Renal pelvis (tissue), 1 donor: ENCODE measurements at regions not wholly inside any gene's neighbourhood (a gene's known extent, or its start where the extent isn't known, plus 50 kb on each side); places are given as distances from the start of the nearest gene placed in this dataset.

ENCODE experiments used
- DNase-seq: peaks from one replicate; pipeline ENCODE4 v3.0.0-alpha.2; 2013

DNA sequence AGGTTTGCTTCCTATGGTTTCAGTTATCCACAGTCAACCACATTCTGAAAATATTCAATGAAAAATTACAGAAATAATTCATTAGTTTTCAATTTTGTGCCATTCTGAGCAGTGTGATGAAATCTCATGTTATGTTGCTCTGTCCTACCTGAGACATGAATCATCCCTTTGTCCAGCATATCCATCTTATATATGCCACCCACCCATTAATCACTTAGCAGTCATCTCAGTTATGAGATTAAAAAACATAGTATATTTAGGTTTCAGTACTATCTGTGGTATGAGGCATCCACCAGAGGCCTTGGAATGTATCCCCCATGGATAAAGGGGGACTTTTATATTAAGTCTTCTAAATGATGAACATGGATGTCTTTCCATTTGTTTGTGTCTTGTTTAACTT, 64.7 kb upstream of the PROK2 start:
- no peak for DNase-seq

DNA sequence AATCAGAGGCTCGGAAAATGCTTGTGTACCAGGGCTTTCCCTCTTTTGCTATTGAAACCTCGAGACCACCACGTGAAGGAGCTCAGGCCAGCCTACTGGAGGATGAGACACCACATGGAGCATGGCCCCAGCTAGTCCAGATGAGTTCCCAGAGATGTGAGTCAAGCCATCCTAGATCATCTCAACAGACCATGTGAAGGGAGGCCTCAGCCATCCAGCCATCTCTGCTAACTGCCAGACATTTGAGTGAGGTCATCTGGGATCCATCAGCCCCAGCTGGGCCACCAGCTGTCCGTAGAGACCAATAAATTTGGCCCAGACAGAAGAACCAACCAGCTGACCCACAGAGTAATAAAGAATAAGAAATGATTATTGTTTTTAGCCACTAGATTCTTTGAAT, 62.8 kb upstream of the PROK2 start:
- no peak for DNase-seq

GRCh38 chr3:71846185-71846584, 61.2 kb upstream of the PROK2 start:
- no peak for DNase-seq

GRCh38 chr3:71843071-71843470, 58.1 kb upstream of the PROK2 start:
- no peak for DNase-seq

DNA sequence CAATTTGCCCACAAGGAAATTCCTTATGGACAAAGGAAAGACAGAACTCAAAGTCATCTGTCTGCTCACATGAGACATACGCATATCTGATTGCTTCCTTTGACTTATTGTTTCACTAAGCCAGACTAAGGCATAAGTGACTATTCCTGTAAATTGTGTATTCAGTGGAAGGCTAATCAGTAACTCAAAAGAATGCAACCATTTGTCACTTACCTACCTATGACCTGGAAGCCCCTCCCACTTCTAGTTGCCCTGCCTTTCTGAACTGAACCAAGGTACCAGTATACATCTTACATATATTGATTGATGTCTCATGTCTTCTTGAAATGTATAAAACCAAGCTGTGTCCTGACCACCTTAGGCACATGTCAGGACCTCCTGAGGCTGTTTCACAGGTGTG, 53.5 kb upstream of the PROK2 start:
- DNase-seq = peak; percentile 14
